MM.1S (cell line): ENCODE measurements at regions not wholly inside any gene's neighbourhood (a gene's known extent, or its start where the extent isn't known, plus 50 kb on each side); places are given as distances from the start of the nearest gene placed in this dataset.

Experiments used
- CTCF ChIP-seq: fragments of 300-600 bp; sonication (generic); IDR thresholded peaks from 2 replicates; pipeline ENCODE4 v1.5.1; 2016; ENCODE audit warnings: antibody characterized with exemption, low read length, mixed read lengths
- EZH2 ChIP-seq: fragments of 300-600 bp; sonication (generic); optimal IDR thresholded peaks from 2 replicates; pipeline ENCODE3; 2017; ENCODE audit warnings: low read depth, mild to moderate bottlenecking, antibody characterized with exemption, low read length, mixed read lengths
- EZH2phosphoT487 ChIP-seq: fragments of 300-600 bp; sonication (generic); IDR thresholded peaks from 2 replicates; pipeline ENCODE4 v1.6.1; 2018; ENCODE audit warnings: antibody characterized with exemption, low read length

DNA sequence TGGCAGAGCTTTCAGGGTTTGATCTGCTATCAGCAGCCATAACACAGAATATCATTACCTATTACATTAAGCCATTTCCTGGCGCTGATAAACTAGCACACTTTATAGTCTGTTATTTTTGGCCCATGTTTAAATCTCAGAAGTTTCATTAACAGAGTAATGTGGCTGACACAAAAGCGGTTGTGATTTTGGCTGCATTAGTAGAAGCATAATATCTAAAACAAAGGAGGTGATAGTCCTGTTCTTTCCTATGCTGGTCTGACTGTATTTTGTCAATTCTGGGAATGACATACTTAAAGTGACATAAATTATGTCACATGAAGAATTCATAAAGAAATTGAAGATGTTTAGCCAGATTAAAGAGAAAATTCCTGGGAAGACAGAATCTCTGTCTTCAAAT is 151.3 kb upstream of the KCND3 start:
- no peak for TF ChIP-seq CTCF
- TF ChIP-seq EZH2: no peak
- no peak for TF ChIP-seq EZH2phosphoT487
